Liver (tissue), 8 donors: ENCODE measurements at regions not wholly inside any gene's neighbourhood (a gene's known extent, or its start where the extent isn't known, plus 50 kb on each side); places are given as distances from the start of the nearest gene placed in this dataset.

Experiments used
- DNase-seq: peaks from one replicate; pipeline ENCODE4 v3.0.0-alpha.2; 2017; ENCODE audit warnings: low spot score
- H3K27ac ChIP-seq, 2 donors: one replicate each; pipeline ENCODE4 v1.7.0; 2013; ENCODE audit warnings: inconsistent platforms in 2 of 2, low read length in 2 of 2, control low read depth in 1 of 2, low read depth in 1 of 2, mild to moderate bottlenecking in 1 of 2
- H3K27me3 ChIP-seq, 4 donors: one replicate each; pipeline versions ENCODE4 v1.6.1 to v1.7.0; 2013; ENCODE audit warnings: low read length in 3 of 4, inconsistent platforms in 1 of 4, mild to moderate bottlenecking in 1 of 4, moderate library complexity in 1 of 4; ENCODE audit not compliant: control insufficient read depth in 4 of 4, insufficient read depth in 4 of 4
- H3K36me3 ChIP-seq, 4 donors: one replicate each; pipeline versions ENCODE4 v1.6.1 to v1.7.0; 2013; ENCODE audit warnings: low read length in 3 of 4, mild to moderate bottlenecking in 3 of 4, low read depth in 1 of 4, moderate library complexity in 1 of 4; ENCODE audit not compliant: control insufficient read depth in 4 of 4, insufficient read depth in 3 of 4
- H3K4me1 ChIP-seq, 4 donors: one replicate each; pipeline versions ENCODE4 v1.6.1 to v1.7.0; 2013; ENCODE audit warnings: low read length in 3 of 4, mild to moderate bottlenecking in 3 of 4, moderate library complexity in 1 of 4; ENCODE audit not compliant: control insufficient read depth in 4 of 4, insufficient read depth in 4 of 4
- H3K4me3 ChIP-seq, 3 donors: one replicate each; pipeline versions ENCODE4 v1.6.1 to v1.7.0; 2013; ENCODE audit warnings: low read length in 3 of 3, control low read depth in 1 of 3, low read depth in 1 of 3, mild to moderate bottlenecking in 1 of 3
- H3K9ac ChIP-seq, 2 donors: one replicate each; pipeline ENCODE4 v1.7.0; 2013; ENCODE audit warnings: low read length in 2 of 2, mild to moderate bottlenecking in 2 of 2, moderate library complexity in 2 of 2, control low read depth in 1 of 2, low read depth in 1 of 2
- H3K9me3 ChIP-seq, 4 donors: one replicate each; pipeline versions ENCODE4 v1.6.1 to v1.7.0; 2013; ENCODE audit warnings: low read length in 3 of 4; ENCODE audit not compliant: control insufficient read depth in 4 of 4
- EGR1 ChIP-seq, 2 donors: IDR thresholded peaks; 2 replicates each; pipeline ENCODE4 v1.6.1; 2016 to 2018; ENCODE audit warnings: antibody characterized with exemption in 2 of 2, low read depth in 2 of 2
- FOXA1 ChIP-seq: IDR thresholded peaks from 2 replicates; pipeline ENCODE4 v1.6.1; 2016; ENCODE audit warnings: antibody characterized with exemption
- FOXA2 ChIP-seq: IDR thresholded peaks from 2 replicates; pipeline ENCODE4 v1.6.1; 2016; ENCODE audit warnings: antibody characterized with exemption
- GABPA ChIP-seq, 2 donors: IDR thresholded peaks in 1 of 2; conservative IDR thresholded peaks in 1 of 2; 2 replicates each; pipeline ENCODE4 v1.6.1; 2016; ENCODE audit warnings: antibody characterized with exemption in 2 of 2, mild to moderate bottlenecking in 1 of 2, moderate library complexity in 1 of 2
- HNF4A ChIP-seq, 2 donors: conservative IDR thresholded peaks; 2 replicates each; pipeline ENCODE4 v1.6.1; 2016; ENCODE audit warnings: antibody characterized with exemption in 2 of 2, mild to moderate bottlenecking in 2 of 2
- HNF4G ChIP-seq: IDR thresholded peaks from 2 replicates; pipeline ENCODE4 v1.6.1; 2016; ENCODE audit warnings: antibody characterized with exemption
- JUND ChIP-seq, 2 donors: IDR thresholded peaks; 2 replicates each; pipeline ENCODE4 v1.6.1; 2016; ENCODE audit warnings: antibody characterized with exemption in 2 of 2
- NR2F2 ChIP-seq: IDR thresholded peaks from 2 replicates; pipeline ENCODE4 v1.6.1; 2016; ENCODE audit warnings: antibody characterized with exemption
- RAD21 ChIP-seq, 2 donors: IDR thresholded peaks; 2 replicates each; pipeline ENCODE4 v1.6.1; 2016; ENCODE audit warnings: antibody characterized with exemption in 2 of 2, mild to moderate bottlenecking in 2 of 2
- RXRA ChIP-seq, 2 donors: IDR thresholded peaks; 2 replicates each; pipeline ENCODE4 v1.6.1; 2017 to 2018; ENCODE audit warnings: antibody characterized with exemption in 2 of 2, mild to moderate bottlenecking in 1 of 2
- SP1 ChIP-seq: IDR thresholded peaks from 2 replicates; pipeline ENCODE4 v1.6.1; 2018; ENCODE audit warnings: antibody characterized with exemption, mild to moderate bottlenecking
- TAF1 ChIP-seq: conservative IDR thresholded peaks from 2 replicates; pipeline ENCODE4 v1.6.1; 2016; ENCODE audit warnings: antibody characterized with exemption, mild to moderate bottlenecking
- YY1 ChIP-seq: IDR thresholded peaks from 2 replicates; pipeline ENCODE4 v1.6.1; 2016; ENCODE audit warnings: antibody characterized with exemption, mild to moderate bottlenecking
- WGBS: extraction: QIAGEN DNeasy Blood & Tissue Kit; methylation state at CpG from one replicate; pipeline ENCODE4 v1.1.7; 2013; 5-methylcytosine and 5-hydroxymethylcytosine counted together
- TF ChIP-seq, protein P1 (sequence below): fragments of 150-350 bp; IDR thresholded peaks from 2 replicates; pipeline ENCODE4 v1.5.1; 2017; ENCODE audit warnings: improper control_type of control experiment, low read depth, low read length; ENCODE audit not compliant: missing input control
- TF ChIP-seq, protein P2 (sequence below): IDR thresholded peaks from 2 replicates; pipeline ENCODE4 v1.6.1; 2016; ENCODE audit warnings: antibody characterized with exemption
- TF ChIP-seq, protein P3 (sequence below): IDR thresholded peaks from 2 replicates; pipeline ENCODE4 v1.6.1; 2016; ENCODE audit warnings: antibody characterized with exemption, mild to moderate bottlenecking
- TF ChIP-seq, protein P4 (sequence below): IDR thresholded peaks from 2 replicates; pipeline ENCODE4 v1.6.1; 2016; ENCODE audit warnings: antibody characterized with exemption
- donor health status: healthy.
- donor health status: healthy.
- donor health status: healthy.
- donor health status: healthy.
- donor health status: healthy.

DNA sequence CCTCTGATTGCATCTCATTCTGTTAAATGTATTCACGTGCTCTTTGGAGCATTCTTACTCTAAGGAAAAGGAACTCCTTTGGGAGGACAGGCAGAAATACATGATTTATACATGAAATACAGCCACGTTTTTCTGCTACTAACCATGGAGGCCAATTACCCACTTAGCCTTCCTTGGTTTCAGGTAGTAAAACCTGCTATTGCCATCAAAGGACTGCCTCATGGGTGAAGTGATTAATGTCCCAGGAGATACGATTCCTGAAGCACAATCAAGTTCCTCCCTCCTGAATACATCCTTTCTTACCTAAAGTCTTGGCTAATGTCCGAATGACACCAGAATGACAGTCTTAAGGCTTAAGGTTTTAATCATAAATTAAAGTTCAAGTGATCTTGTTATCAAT is 58.5 kb upstream of the PIK3CG start:
- Histone ChIP-seq H3K36me3 (no peaks in the 10 kb centered on the region), H3K4me3 (no peak overlapping the region), H3K9me3 (no peaks in the 10 kb centered on the region), H3K27ac (no peak overlapping the region), H3K27me3 (no peaks in the 10 kb centered on the region), H3K9ac (no peak overlapping the region), H3K4me1 (no peaks in the 10 kb centered on the region)
- TF ChIP-seq, protein P1, sequence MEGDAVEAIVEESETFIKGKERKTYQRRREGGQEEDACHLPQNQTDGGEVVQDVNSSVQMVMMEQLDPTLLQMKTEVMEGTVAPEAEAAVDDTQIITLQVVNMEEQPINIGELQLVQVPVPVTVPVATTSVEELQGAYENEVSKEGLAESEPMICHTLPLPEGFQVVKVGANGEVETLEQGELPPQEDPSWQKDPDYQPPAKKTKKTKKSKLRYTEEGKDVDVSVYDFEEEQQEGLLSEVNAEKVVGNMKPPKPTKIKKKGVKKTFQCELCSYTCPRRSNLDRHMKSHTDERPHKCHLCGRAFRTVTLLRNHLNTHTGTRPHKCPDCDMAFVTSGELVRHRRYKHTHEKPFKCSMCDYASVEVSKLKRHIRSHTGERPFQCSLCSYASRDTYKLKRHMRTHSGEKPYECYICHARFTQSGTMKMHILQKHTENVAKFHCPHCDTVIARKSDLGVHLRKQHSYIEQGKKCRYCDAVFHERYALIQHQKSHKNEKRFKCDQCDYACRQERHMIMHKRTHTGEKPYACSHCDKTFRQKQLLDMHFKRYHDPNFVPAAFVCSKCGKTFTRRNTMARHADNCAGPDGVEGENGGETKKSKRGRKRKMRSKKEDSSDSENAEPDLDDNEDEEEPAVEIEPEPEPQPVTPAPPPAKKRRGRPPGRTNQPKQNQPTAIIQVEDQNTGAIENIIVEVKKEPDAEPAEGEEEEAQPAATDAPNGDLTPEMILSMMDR = no peak
- no peak for TF ChIP-seq FOXA2
- TF ChIP-seq, protein P2, sequence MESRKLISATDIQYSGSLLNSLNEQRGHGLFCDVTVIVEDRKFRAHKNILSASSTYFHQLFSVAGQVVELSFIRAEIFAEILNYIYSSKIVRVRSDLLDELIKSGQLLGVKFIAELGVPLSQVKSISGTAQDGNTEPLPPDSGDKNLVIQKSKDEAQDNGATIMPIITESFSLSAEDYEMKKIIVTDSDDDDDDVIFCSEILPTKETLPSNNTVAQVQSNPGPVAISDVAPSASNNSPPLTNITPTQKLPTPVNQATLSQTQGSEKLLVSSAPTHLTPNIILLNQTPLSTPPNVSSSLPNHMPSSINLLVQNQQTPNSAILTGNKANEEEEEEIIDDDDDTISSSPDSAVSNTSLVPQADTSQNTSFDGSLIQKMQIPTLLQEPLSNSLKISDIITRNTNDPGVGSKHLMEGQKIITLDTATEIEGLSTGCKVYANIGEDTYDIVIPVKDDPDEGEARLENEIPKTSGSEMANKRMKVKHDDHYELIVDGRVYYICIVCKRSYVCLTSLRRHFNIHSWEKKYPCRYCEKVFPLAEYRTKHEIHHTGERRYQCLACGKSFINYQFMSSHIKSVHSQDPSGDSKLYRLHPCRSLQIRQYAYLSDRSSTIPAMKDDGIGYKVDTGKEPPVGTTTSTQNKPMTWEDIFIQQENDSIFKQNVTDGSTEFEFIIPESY = no peak
- no peak for TF ChIP-seq TAF1
- TF ChIP-seq FOXA1 = no peak
- no peak for TF ChIP-seq EGR1 (IDR thresholded peaks at IDR 0.05; ENCODE audit: low read depth in 2 of 2)
- no peak for TF ChIP-seq SP1
- TF ChIP-seq, protein P3, sequence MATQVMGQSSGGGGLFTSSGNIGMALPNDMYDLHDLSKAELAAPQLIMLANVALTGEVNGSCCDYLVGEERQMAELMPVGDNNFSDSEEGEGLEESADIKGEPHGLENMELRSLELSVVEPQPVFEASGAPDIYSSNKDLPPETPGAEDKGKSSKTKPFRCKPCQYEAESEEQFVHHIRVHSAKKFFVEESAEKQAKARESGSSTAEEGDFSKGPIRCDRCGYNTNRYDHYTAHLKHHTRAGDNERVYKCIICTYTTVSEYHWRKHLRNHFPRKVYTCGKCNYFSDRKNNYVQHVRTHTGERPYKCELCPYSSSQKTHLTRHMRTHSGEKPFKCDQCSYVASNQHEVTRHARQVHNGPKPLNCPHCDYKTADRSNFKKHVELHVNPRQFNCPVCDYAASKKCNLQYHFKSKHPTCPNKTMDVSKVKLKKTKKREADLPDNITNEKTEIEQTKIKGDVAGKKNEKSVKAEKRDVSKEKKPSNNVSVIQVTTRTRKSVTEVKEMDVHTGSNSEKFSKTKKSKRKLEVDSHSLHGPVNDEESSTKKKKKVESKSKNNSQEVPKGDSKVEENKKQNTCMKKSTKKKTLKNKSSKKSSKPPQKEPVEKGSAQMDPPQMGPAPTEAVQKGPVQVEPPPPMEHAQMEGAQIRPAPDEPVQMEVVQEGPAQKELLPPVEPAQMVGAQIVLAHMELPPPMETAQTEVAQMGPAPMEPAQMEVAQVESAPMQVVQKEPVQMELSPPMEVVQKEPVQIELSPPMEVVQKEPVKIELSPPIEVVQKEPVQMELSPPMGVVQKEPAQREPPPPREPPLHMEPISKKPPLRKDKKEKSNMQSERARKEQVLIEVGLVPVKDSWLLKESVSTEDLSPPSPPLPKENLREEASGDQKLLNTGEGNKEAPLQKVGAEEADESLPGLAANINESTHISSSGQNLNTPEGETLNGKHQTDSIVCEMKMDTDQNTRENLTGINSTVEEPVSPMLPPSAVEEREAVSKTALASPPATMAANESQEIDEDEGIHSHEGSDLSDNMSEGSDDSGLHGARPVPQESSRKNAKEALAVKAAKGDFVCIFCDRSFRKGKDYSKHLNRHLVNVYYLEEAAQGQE = no peak
- no peak for TF ChIP-seq HNF4G
- TF ChIP-seq YY1 = no peak
- no peak for TF ChIP-seq RAD21 (IDR thresholded peaks at IDR 0.05)
- no peak for TF ChIP-seq GABPA (IDR thresholded peaks at IDR 0.05 in 1 of 2, conservative IDR thresholded peaks at IDR 0.05 in 1 of 2)
- no peak for TF ChIP-seq NR2F2
- TF ChIP-seq RXRA (IDR thresholded peaks at IDR 0.05) = no peak
- no peak for TF ChIP-seq HNF4A (conservative IDR thresholded peaks at IDR 0.05)
- TF ChIP-seq, protein P4, sequence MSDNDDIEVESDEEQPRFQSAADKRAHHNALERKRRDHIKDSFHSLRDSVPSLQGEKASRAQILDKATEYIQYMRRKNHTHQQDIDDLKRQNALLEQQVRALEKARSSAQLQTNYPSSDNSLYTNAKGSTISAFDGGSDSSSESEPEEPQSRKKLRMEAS = no peak
- 55% methylated on average over 4 of the region's 4 CpGs for WGBS
- DNase-seq = no peak

DNA sequence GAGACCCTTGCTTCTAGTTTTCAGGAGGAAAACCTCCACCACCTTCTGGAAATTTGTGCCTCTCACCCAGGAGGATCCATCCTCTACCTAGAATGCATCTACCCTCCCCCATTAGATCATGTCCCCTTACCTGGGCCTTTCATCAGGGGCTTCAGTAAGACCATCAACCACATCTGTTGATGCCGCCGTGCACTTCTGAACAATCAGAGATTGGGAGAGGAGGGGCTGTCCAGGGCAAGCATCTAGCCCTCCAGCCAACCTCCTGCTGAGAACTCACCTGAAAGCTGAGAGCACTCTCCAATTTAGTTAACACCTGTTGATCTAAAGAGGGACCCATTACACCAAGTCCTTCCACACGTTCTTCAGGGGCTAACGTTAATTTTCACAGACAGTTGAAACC is 57.6 kb upstream of the PIK3CG start:
- H3K27me3 ChIP-seq = no peaks in the 10 kb centered on the region
- DNase-seq = no peak
- no peak overlapping the region for H3K9ac ChIP-seq
- no peaks in the 10 kb centered on the region for H3K36me3 ChIP-seq
- no peak for TF ChIP-seq EGR1 (IDR thresholded peaks at IDR 0.05; ENCODE audit: low read depth in 2 of 2)
- no peak for TF ChIP-seq HNF4G
- TF ChIP-seq GABPA (IDR thresholded peaks at IDR 0.05 in 1 of 2, conservative IDR thresholded peaks at IDR 0.05 in 1 of 2) = no peak
- no peak for TF ChIP-seq JUND (IDR thresholded peaks at IDR 0.05)
- no peak for TF ChIP-seq YY1
- no peak for TF ChIP-seq FOXA2
- TF ChIP-seq, protein P1 = no peak
- TF ChIP-seq SP1 = no peak
- H3K4me1 ChIP-seq = no peaks in the 10 kb centered on the region
- no peaks in the 10 kb centered on the region for H3K9me3 ChIP-seq
- WGBS = 78% methylated on average over 4 of the region's 4 CpGs
- no peak overlapping the region for H3K27ac ChIP-seq
- no peak overlapping the region for H3K4me3 ChIP-seq
